Parathyroid adenoma (tissue), 2 donors: ENCODE measurements at regions not wholly inside any gene's neighbourhood (a gene's known extent, or its start where the extent isn't known, plus 50 kb on each side); places are given as distances from the start of the nearest gene placed in this dataset.

Experiments
- H2AFZ ChIP-seq: fragments of 300-600 bp; sonication (generic); one replicate; pipeline ENCODE4 v1.7.0; 2017; ENCODE audit warnings: antibody characterized with exemption, mild to moderate bottlenecking
- H3K27ac ChIP-seq: fragments of 300-600 bp; sonication (generic); one replicate; pipeline ENCODE4 v1.7.0; 2017
- H3K27me3 ChIP-seq: fragments of 300-600 bp; sonication (generic); one replicate; pipeline ENCODE4 v1.7.0; 2017; ENCODE audit warnings: low read length; ENCODE audit not compliant: control insufficient read depth, insufficient read depth
- H3K36me3 ChIP-seq: fragments of 300-600 bp; sonication (generic); one replicate; pipeline ENCODE4 v1.7.0; 2017; ENCODE audit warnings: low read length; ENCODE audit not compliant: control insufficient read depth, insufficient read depth
- H3K4me1 ChIP-seq: fragments of 300-600 bp; sonication (generic); one replicate; pipeline ENCODE4 v1.7.0; 2017; ENCODE audit warnings: control low read depth
- H3K4me2 ChIP-seq: fragments of 300-600 bp; sonication (generic); one replicate; pipeline ENCODE4 v1.7.0; 2017; ENCODE audit warnings: low read length
- H3K4me3 ChIP-seq: fragments of 300-600 bp; sonication (generic); one replicate; pipeline ENCODE4 v1.7.0; 2017; ENCODE audit warnings: low read depth, low read length
- H3K79me2 ChIP-seq: fragments of 300-600 bp; sonication (generic); one replicate; pipeline ENCODE4 v1.7.0; 2017; ENCODE audit warnings: control low read depth
- H3K9ac ChIP-seq: fragments of 300-600 bp; sonication (generic); one replicate; pipeline ENCODE4 v1.7.0; 2017; ENCODE audit warnings: mild to moderate bottlenecking
- H3K9me3 ChIP-seq: fragments of 300-600 bp; sonication (generic); one replicate; pipeline ENCODE4 v1.7.0; 2017; ENCODE audit warnings: low read length; ENCODE audit not compliant: control insufficient read depth
- TF ChIP-seq, protein P1 (sequence below): fragments of 300-600 bp; sonication (generic); IDR thresholded peaks from one replicate; pipeline ENCODE4 v1.7.0; 2017; ENCODE audit warnings: antibody characterized with exemption, mild to moderate bottlenecking
- donor health status: primary hyperparathyroidism.

DNA sequence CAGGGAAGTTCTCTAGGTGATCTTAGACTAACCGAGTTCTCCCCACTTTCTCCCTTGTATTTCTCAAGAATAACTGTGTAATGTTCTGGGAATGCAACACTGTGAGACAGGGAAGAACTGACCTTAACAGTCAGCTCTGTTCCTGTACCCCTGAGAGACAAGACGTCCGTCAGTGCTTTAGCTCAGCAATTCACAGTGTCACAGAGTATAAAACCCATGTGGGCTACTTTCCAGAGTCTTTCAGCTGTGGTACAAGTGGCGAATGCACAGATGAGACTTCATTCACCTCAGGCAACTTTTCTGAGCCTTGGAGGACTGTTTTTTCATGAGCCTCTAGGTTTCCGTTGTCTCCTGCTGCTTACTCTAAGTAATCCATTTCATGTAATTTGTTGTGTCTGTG lies 458.8 kb downstream of the SPATA31D1 start:
- H3K4me2 ChIP-seq = no peak overlapping the region
- no peak overlapping the region for H3K4me3 ChIP-seq
- no peaks in the 10 kb centered on the region for H3K79me2 ChIP-seq
- no peaks in the 10 kb centered on the region for H3K36me3 ChIP-seq
- TF ChIP-seq, protein P1, sequence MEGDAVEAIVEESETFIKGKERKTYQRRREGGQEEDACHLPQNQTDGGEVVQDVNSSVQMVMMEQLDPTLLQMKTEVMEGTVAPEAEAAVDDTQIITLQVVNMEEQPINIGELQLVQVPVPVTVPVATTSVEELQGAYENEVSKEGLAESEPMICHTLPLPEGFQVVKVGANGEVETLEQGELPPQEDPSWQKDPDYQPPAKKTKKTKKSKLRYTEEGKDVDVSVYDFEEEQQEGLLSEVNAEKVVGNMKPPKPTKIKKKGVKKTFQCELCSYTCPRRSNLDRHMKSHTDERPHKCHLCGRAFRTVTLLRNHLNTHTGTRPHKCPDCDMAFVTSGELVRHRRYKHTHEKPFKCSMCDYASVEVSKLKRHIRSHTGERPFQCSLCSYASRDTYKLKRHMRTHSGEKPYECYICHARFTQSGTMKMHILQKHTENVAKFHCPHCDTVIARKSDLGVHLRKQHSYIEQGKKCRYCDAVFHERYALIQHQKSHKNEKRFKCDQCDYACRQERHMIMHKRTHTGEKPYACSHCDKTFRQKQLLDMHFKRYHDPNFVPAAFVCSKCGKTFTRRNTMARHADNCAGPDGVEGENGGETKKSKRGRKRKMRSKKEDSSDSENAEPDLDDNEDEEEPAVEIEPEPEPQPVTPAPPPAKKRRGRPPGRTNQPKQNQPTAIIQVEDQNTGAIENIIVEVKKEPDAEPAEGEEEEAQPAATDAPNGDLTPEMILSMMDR = no peak
- H2AFZ ChIP-seq = no peak overlapping the region
- no peaks in the 10 kb centered on the region for H3K4me1 ChIP-seq
- no peak overlapping the region for H3K27ac ChIP-seq
- H3K27me3 ChIP-seq = no peaks in the 10 kb centered on the region
- no peaks in the 10 kb centered on the region for H3K9me3 ChIP-seq
- H3K9ac ChIP-seq = no peak overlapping the region

DNA sequence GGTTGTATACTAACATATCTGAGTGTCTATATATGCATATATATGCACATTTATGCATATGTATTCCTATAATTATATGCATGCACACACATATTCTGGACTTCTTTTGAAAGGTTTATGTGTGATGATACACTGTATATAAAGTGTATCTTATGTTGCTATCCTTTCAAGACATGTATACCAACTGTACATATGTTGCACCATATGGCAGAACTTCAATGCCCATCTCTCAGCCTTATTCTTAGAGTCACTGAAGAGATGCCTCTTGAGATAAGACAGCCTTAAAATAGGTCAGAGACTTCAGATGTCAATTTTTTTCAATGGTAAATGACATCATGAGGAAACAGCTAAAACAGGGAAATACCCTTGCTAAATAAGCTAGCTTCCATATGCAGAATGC lies 461.4 kb downstream of the SPATA31D1 start:
- no peaks in the 10 kb centered on the region for H3K4me1 ChIP-seq
- no peaks in the 10 kb centered on the region for H3K9me3 ChIP-seq
- H3K4me2 ChIP-seq = no peak overlapping the region
- no peaks in the 10 kb centered on the region for H3K79me2 ChIP-seq
- no peak overlapping the region for H3K9ac ChIP-seq
- no peak overlapping the region for H3K4me3 ChIP-seq
- no peak overlapping the region for H3K27ac ChIP-seq
- TF ChIP-seq, protein P1 = no peak
- no peaks in the 10 kb centered on the region for H3K36me3 ChIP-seq
- H2AFZ ChIP-seq = no peak overlapping the region
- no peaks in the 10 kb centered on the region for H3K27me3 ChIP-seq

DNA sequence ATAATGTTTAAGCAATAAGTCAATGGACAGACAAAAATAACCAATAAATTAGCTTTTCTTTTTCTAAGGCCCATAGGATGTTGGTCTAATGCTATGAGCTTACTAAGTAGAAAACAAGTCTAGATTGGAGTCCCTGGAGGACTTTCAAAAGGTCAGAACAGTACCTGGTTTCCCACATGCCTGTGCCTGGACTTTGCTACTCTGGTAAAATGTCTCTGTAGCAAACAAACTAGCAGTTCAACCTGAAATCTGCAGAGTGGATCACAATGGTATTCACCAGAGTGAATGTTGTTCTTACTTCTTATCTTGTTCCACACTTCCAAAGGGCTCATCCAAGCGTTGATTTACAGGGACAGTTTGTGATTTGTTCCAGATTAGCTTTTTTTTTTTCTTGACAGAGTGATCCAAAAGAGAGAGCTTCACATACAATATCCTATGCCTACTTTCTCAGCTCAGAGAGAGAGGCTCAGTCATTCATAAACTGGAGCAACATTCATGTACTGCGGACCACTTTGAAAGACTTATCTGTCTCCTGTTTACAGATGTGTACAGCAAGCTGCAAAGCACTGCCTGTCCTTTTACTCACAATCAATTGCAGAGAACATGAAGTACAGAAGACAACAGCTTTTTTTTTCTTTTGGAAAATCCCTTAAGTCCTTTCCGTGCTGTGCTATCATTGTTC lies 466.1 kb downstream of the SPATA31D1 start:
- no peak overlapping the region for H3K9ac ChIP-seq
- TF ChIP-seq, protein P1 = no peak
- H3K9me3 ChIP-seq = no peaks in the 10 kb centered on the region
- no peak overlapping the region for H3K4me2 ChIP-seq
- H3K27me3 ChIP-seq = no peaks in the 10 kb centered on the region
- H2AFZ ChIP-seq = no peak overlapping the region
- no peaks in the 10 kb centered on the region for H3K36me3 ChIP-seq
- H3K4me1 ChIP-seq = no peaks in the 10 kb centered on the region
- no peak overlapping the region for H3K27ac ChIP-seq
- no peaks in the 10 kb centered on the region for H3K79me2 ChIP-seq
- H3K4me3 ChIP-seq = no peak overlapping the region

DNA sequence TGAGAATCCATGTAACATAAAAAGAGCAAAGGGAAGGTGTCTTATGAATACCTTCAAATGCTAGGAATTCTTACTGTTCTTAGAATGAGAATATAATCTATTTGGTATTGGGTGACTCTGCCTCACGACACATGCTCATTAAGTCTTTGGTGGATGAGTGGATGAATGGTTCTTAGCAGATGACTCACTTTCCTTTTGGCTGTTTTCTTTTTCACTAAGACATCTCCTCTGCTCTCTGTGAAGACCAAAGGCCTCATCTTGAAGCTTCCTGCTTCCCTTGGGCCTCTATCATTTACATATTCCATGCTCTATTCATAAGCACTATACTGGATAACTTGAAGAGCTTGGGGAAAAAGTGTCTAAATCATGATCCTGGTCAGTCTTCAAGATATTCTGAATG lies 468.1 kb downstream of the SPATA31D1 start:
- H3K4me2 ChIP-seq = no peak overlapping the region
- TF ChIP-seq, protein P1 = no peak
- no peaks in the 10 kb centered on the region for H3K79me2 ChIP-seq
- H2AFZ ChIP-seq = no peak overlapping the region
- H3K4me1 ChIP-seq = no peaks in the 10 kb centered on the region
- no peak overlapping the region for H3K4me3 ChIP-seq
- H3K9me3 ChIP-seq = no peaks in the 10 kb centered on the region
- H3K27me3 ChIP-seq = no peaks in the 10 kb centered on the region
- H3K36me3 ChIP-seq = no peaks in the 10 kb centered on the region
- no peak overlapping the region for H3K27ac ChIP-seq
- H3K9ac ChIP-seq = no peak overlapping the region

DNA sequence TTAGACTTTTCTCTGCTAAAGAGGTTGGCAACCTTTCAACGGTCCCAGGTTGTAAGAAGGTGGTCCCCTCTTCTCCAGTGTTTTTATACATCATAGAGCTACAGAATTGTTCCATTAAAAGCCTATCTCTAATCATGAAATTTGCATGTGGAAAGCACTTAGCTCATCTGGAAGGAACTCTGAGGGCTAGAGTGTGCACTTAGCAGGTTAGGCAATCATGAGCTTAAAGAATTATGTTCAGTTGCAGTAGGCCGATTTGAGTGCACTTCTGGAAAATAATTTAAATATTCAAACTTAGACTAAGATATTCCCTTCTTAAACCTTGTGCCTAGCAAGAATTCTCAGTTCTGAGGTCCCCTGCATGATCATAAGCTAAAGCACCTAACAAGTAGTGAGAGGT lies 468.7 kb downstream of the SPATA31D1 start:
- H3K27me3 ChIP-seq = no peaks in the 10 kb centered on the region
- no peaks in the 10 kb centered on the region for H3K79me2 ChIP-seq
- H3K9me3 ChIP-seq = no peaks in the 10 kb centered on the region
- no peak overlapping the region for H3K4me2 ChIP-seq
- no peak overlapping the region for H2AFZ ChIP-seq
- H3K9ac ChIP-seq = no peak overlapping the region
- no peak overlapping the region for H3K4me3 ChIP-seq
- no peak overlapping the region for H3K27ac ChIP-seq
- H3K4me1 ChIP-seq = no peaks in the 10 kb centered on the region
- TF ChIP-seq, protein P1 = no peak
- H3K36me3 ChIP-seq = no peaks in the 10 kb centered on the region
